ENCODE measurements at regions not wholly inside any gene's neighbourhood (a gene's known extent, or its start where the extent isn't known, plus 50 kb on each side); places are given as distances from the start of the nearest gene placed in this dataset.
A peak's percentile ranks its signal among the peaks of the same experiment; 100 is the strongest.
"Not testable (repeated sequence)": the region's sequence is repeated elsewhere in the genome, so short reads cannot be mapped to it uniquely, and the experiment has no call there.

DNA sequence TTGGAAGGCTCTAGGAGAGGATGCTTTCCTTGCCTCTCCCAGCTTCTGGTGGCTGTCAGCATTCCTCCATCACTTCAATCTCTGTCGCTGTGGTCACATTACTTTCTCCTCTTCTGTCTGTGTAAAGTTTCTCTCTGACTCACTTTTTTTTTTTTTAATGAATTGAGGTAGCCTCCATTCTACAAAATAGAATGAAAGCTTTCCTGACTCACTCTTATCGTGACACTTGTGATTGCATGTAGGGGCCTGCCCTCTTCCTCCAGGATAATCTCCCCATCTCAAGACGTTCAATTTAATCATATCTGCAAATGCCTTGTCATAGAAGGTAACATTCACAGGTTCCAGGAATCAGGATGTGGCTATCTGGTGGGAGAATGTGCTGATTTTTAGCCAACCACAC, 153.5 kb upstream of the HMGA2 start:
- Histone ChIP-seq H3K27me3 (ENCODE audit: control insufficient read depth, insufficient read depth, low read length) (no peaks in the 10 kb centered on the region), H3K4me1 (ENCODE audit: control insufficient read depth, insufficient read depth, low read length) (peaks cover 58% of the 10 kb centered on the region), H3K4me3 (ENCODE audit: low read length) (no peak overlapping the region), H3K9me3 (replicated peaks; ENCODE audit: low read length) (no peaks in the 10 kb centered on the region), H3K4me2 (ENCODE audit: low read length) (no peak overlapping the region), H3K9ac (ENCODE audit: low read depth, low read length) (no peak overlapping the region), H3K36me3 (ENCODE audit: insufficient read depth, low read length) (no peaks in the 10 kb centered on the region)

DNA sequence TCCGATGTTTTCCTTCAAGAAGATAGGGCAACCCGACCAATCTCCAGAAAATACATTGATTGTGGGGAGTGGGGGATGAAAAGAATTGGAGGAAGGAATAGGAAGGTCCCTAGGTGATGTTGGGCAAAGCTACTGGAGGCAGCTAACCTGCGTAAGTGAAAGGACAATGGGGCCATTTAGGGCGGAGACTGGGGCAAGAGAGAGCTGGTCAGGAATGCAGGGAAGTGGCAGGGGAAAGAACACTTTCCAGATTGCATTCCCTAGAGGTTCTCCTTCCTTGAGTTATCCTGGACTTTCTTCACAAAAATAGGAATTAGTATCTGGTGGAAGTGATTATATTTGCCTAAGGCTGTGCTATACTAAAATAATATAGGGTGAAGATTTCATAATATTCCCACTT, 151.8 kb upstream of the HMGA2 start:
- Histone ChIP-seq H3K9ac (ENCODE audit: low read depth, low read length) (no peak overlapping the region), H3K4me1 (ENCODE audit: control insufficient read depth, insufficient read depth, low read length) (peaks cover 54% of the 10 kb centered on the region), H3K27me3 (ENCODE audit: control insufficient read depth, insufficient read depth, low read length) (no peaks in the 10 kb centered on the region), H3K4me3 (ENCODE audit: low read length) (no peak overlapping the region), H3K9me3 (replicated peaks; ENCODE audit: low read length) (no peaks in the 10 kb centered on the region), H3K4me2 (ENCODE audit: low read length) (no peak overlapping the region), H3K36me3 (ENCODE audit: insufficient read depth, low read length) (no peaks in the 10 kb centered on the region)

DNA sequence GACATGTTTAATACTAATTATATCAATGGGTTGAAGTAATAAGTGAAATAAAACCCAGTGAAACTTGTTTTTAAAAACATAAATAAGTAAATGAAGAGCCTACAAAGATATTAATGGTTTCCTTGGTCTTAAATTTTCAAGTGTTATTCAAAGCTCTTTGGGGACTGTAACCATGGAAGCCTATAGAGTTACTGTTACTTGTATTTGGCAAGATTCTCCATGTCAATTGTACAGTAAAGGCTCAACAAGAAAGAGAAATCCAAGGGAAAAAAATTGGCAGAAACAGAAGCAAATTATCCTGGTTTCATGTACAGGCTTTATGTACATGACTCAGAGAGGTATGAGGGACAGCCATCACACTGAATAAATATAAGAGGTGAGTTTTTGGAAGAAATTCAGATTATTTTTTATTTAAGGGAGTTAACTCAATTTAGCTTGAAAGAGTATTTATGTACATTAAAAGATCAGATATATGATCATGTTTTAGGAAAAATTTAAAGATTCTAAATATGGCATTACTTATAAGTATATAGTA, 151.1 kb upstream of the HMGA2 start:
- no peak overlapping the region for H3K4me3 ChIP-seq (ENCODE audit: low read length)
- H3K27me3 ChIP-seq (ENCODE audit: control insufficient read depth, insufficient read depth, low read length), result no peaks in the 10 kb centered on the region
- no peak overlapping the region for H3K4me2 ChIP-seq (ENCODE audit: low read length)
- H3K4me1 ChIP-seq (ENCODE audit: control insufficient read depth, insufficient read depth, low read length), result peaks cover 46% of the 10 kb centered on the region
- no peaks in the 10 kb centered on the region for H3K9me3 ChIP-seq (replicated peaks; ENCODE audit: low read length)
- no peaks in the 10 kb centered on the region for H3K36me3 ChIP-seq (ENCODE audit: insufficient read depth, low read length)
- peak overlapping the region; percentile 57 for H3K9ac ChIP-seq (ENCODE audit: low read depth, low read length)

DNA sequence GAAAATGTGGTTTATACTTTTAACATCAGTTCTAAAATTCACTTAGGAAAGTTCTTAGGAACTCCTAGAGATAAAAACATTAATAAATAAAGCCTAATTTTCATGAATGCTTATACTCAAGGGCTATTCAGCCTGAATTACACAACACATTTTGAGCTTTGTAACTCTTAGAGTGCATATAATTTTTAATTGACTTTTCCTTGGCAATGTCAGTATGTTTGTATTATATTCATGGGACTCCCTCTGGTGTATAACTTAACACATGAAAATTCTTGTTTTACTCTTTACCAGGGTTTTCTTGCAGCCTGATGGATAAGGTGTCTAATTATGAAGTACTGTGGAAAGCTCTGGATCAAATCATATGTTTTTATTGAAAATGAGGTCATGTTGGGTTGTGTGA, 150.6 kb upstream of the HMGA2 start:
- Histone ChIP-seq H3K36me3 (ENCODE audit: insufficient read depth, low read length) (no peaks in the 10 kb centered on the region), H3K4me1 (ENCODE audit: control insufficient read depth, insufficient read depth, low read length) (peaks cover 41% of the 10 kb centered on the region), H3K27me3 (ENCODE audit: control insufficient read depth, insufficient read depth, low read length) (no peaks in the 10 kb centered on the region), H3K4me3 (ENCODE audit: low read length) (no peak overlapping the region), H3K9me3 (replicated peaks; ENCODE audit: low read length) (no peaks in the 10 kb centered on the region), H3K9ac (ENCODE audit: low read depth, low read length) (peak overlapping the region; percentile 57), H3K4me2 (ENCODE audit: low read length) (no peak overlapping the region)

DNA sequence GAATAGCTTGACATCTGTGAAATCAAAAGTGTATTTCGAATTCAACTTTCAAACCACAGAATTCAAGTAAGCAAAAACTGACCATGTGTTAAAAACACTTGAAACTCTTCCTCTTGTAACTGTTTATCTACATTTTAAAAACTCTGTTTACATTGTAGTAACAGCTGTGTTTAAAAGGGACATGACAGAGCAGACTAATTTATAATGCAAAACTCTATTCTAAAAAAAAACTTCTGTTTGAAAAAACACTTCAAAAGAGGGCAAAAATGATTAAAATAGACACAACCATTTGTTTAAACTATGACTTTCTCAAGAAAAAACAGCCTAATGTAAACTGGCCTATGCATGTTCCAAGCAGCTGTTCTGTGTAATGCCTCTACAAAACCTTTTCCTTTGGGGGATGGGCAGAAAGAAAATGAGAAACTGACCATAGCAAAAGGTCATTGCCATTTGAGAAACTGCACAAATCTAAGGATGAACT, 149.1 kb upstream of the HMGA2 start:
- H3K4me2 ChIP-seq (ENCODE audit: low read length), result no peak overlapping the region
- no peaks in the 10 kb centered on the region for H3K9me3 ChIP-seq (replicated peaks; ENCODE audit: low read length)
- no peaks in the 10 kb centered on the region for H3K27me3 ChIP-seq (ENCODE audit: control insufficient read depth, insufficient read depth, low read length)
- no peak overlapping the region for H3K4me3 ChIP-seq (ENCODE audit: low read length)
- peak overlapping the region; percentile 18 for H3K9ac ChIP-seq (ENCODE audit: low read depth, low read length)
- H3K4me1 ChIP-seq (ENCODE audit: control insufficient read depth, insufficient read depth, low read length), result peaks cover 34% of the 10 kb centered on the region
- no peaks in the 10 kb centered on the region for H3K36me3 ChIP-seq (ENCODE audit: insufficient read depth, low read length)

GRCh38 chr12:65678172-65678571, 146.1 kb upstream of the HMGA2 start:
- H3K9ac ChIP-seq (ENCODE audit: low read depth, low read length); H3K36me3 ChIP-seq (ENCODE audit: insufficient read depth, low read length); H3K27me3 ChIP-seq (ENCODE audit: control insufficient read depth, insufficient read depth, low read length): not testable (repeated sequence)

GRCh38 chr12:65681226-65681625, 143.1 kb upstream of the HMGA2 start:
- H3K9ac ChIP-seq (ENCODE audit: low read depth, low read length), result no peak overlapping the region
- no peak overlapping the region for H3K4me2 ChIP-seq (ENCODE audit: low read length)
- no peak overlapping the region for H3K4me3 ChIP-seq (ENCODE audit: low read length)
- H3K4me1 ChIP-seq (ENCODE audit: control insufficient read depth, insufficient read depth, low read length), result peaks cover 3% of the 10 kb centered on the region
- H3K27me3 ChIP-seq (ENCODE audit: control insufficient read depth, insufficient read depth, low read length), result no peaks in the 10 kb centered on the region
- no peaks in the 10 kb centered on the region for H3K36me3 ChIP-seq (ENCODE audit: insufficient read depth, low read length)
- no peaks in the 10 kb centered on the region for H3K9me3 ChIP-seq (replicated peaks; ENCODE audit: low read length)

More at GRCh38 chr12:65678172-65678571, 146.1 kb upstream of the HMGA2 start:
- not testable (repeated sequence) for H3K4me3 ChIP-seq (ENCODE audit: low read length); H3K4me2 ChIP-seq (ENCODE audit: low read length); H3K9me3 ChIP-seq (replicated peaks; ENCODE audit: low read length)
- H3K4me1 ChIP-seq (ENCODE audit: control insufficient read depth, insufficient read depth, low read length), result peaks cover 27% of the 10 kb centered on the region

- Histone ChIP-seq H3K36me3 (ENCODE audit: insufficient read depth, low read length) (no peaks in the 10 kb centered on the region), H3K4me1 (ENCODE audit: control insufficient read depth, insufficient read depth, low read length) (peaks cover 3% of the 10 kb centered on the region), H3K4me2 (ENCODE audit: low read length) (no peak overlapping the region), H3K9me3 (replicated peaks; ENCODE audit: low read length) (no peaks in the 10 kb centered on the region), H3K9ac (ENCODE audit: low read depth, low read length) (no peak overlapping the region), H3K4me3 (ENCODE audit: low read length) (no peak overlapping the region), H3K27me3 (ENCODE audit: control insufficient read depth, insufficient read depth, low read length) (no peaks in the 10 kb centered on the region)
These were observed 142.2 kb upstream of the HMGA2 start for GRCh38 chr12:65682112-65682511.

DNA sequence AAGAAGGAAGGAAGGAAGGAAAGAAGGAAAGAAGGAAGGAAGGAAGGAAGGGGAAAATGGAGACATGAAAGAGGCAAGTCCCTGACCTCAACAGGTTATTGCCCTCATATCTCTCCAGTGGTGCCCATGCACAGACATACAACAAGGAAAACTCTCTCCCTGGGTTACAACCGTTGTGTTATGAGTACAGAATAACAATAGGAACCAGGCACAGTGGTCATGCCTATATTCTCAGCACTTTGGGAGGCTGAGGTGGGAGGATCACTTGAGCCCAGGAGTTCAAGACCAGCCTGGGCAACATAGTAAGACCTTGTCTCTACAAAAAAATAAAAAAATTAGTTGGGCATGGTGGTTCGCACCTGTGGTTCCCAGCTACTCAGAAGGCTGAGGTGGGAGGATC, 139.4 kb upstream of the HMGA2 start:
- Histone ChIP-seq H3K27me3 (ENCODE audit: control insufficient read depth, insufficient read depth, low read length) (no peaks in the 10 kb centered on the region), H3K4me2 (ENCODE audit: low read length) (no peak overlapping the region), H3K4me1 (ENCODE audit: control insufficient read depth, insufficient read depth, low read length) (peaks cover 3% of the 10 kb centered on the region), H3K4me3 (ENCODE audit: low read length) (no peak overlapping the region), H3K9ac (ENCODE audit: low read depth, low read length) (no peak overlapping the region), H3K36me3 (ENCODE audit: insufficient read depth, low read length) (no peaks in the 10 kb centered on the region), H3K9me3 (replicated peaks; ENCODE audit: low read length) (no peaks in the 10 kb centered on the region)

- Histone ChIP-seq H3K4me1 (ENCODE audit: control insufficient read depth, insufficient read depth, low read length) (peaks cover 3% of the 10 kb centered on the region), H3K9me3 (replicated peaks; ENCODE audit: low read length) (no peaks in the 10 kb centered on the region)
These were observed 138.8 kb upstream of the HMGA2 start for GRCh38 chr12:65685514-65685913.

DNA sequence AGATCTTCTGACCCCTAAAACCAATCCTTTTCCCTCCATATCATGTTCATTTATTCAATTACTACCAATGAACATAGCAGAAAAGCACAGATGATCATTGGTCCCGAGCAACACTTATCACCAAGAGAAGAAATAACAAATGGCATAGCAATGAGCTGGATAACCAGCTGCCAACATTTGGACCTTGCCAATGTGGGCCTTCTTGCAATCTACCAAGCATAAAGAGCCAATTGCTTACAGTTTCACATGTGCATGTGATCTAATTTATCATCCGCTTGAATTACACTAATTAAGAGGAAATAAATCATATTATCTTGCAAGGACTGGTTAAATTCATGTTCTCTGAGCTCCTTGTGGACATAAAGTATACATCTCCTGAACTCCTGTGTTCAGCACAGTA, 134.8 kb upstream of the HMGA2 start:
- H3K4me1 ChIP-seq (ENCODE audit: control insufficient read depth, insufficient read depth, low read length), result peaks cover 7% of the 10 kb centered on the region
- H3K4me2 ChIP-seq (ENCODE audit: low read length), result no peak overlapping the region
- no peak overlapping the region for H3K4me3 ChIP-seq (ENCODE audit: low read length)
- no peaks in the 10 kb centered on the region for H3K9me3 ChIP-seq (replicated peaks; ENCODE audit: low read length)
- H3K27me3 ChIP-seq (ENCODE audit: control insufficient read depth, insufficient read depth, low read length), result no peaks in the 10 kb centered on the region
- H3K36me3 ChIP-seq (ENCODE audit: insufficient read depth, low read length), result no peaks in the 10 kb centered on the region
- H3K9ac ChIP-seq (ENCODE audit: low read depth, low read length), result no peak overlapping the region

More at GRCh38 chr12:65685514-65685913, 138.8 kb upstream of the HMGA2 start:
- no peak overlapping the region for H3K4me2 ChIP-seq (ENCODE audit: low read length)
- no peak overlapping the region for H3K4me3 ChIP-seq (ENCODE audit: low read length)
- no peaks in the 10 kb centered on the region for H3K27me3 ChIP-seq (ENCODE audit: control insufficient read depth, insufficient read depth, low read length)
- no peaks in the 10 kb centered on the region for H3K36me3 ChIP-seq (ENCODE audit: insufficient read depth, low read length)
- no peak overlapping the region for H3K9ac ChIP-seq (ENCODE audit: low read depth, low read length)

DNA sequence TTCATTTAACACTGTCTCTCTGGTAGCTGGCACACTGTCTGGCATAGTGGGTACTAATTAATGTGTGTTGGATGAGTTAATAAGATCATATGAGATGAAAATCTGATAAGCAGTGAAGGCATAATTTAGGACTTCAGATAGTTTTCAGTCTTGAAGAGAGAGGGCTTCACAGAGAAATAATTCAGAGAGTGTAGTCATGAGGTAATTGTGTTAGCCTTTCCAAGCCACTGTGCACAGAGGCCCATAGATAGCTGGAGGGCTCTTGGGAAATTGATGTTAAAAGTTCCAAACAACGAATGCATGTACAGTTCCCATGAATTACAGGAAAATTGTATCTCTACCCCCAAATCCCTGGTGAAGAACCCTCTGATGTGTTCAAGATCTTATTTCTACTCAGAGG, 133.8 kb upstream of the HMGA2 start:
- Histone ChIP-seq H3K4me1 (ENCODE audit: control insufficient read depth, insufficient read depth, low read length) (peaks cover 15% of the 10 kb centered on the region), H3K36me3 (ENCODE audit: insufficient read depth, low read length) (no peaks in the 10 kb centered on the region), H3K4me3 (ENCODE audit: low read length) (no peak overlapping the region), H3K4me2 (ENCODE audit: low read length) (no peak overlapping the region), H3K9ac (ENCODE audit: low read depth, low read length) (no peak overlapping the region), H3K9me3 (replicated peaks; ENCODE audit: low read length) (no peaks in the 10 kb centered on the region), H3K27me3 (ENCODE audit: control insufficient read depth, insufficient read depth, low read length) (no peaks in the 10 kb centered on the region)
